Stomach (tissue), 4 donors: ENCODE measurements at regions not wholly inside any gene's neighbourhood (a gene's known extent, or its start where the extent isn't known, plus 50 kb on each side); places are given as distances from the start of the nearest gene placed in this dataset.

Experiments
- EP300 ChIP-seq: sonication (generic); formaldehyde crosslinking; IDR thresholded peaks from one replicate; pipeline ENCODE4 v1.6.1; 2017; ENCODE audit warnings: antibody characterized with exemption
- POLR2A ChIP-seq, 4 donors: fragments of 450-650 bp; IDR thresholded peaks; one replicate each; pipeline ENCODE4 v1.6.1; 2016; ENCODE audit warnings: antibody characterized with exemption in 4 of 4, control low read depth in 2 of 4, mild to moderate bottlenecking in 1 of 4, moderate library complexity in 1 of 4
- POLR2AphosphoS5 ChIP-seq, 3 donors: sonication (generic); formaldehyde crosslinking; IDR thresholded peaks; one replicate each; pipeline ENCODE4 v1.6.1; 2016; ENCODE audit warnings: antibody characterized with exemption in 3 of 3
- TF ChIP-seq, protein P1 (sequence below), 7 experiments: fragments of 450-650 bp in 4 of 7; fragments of 200-600 bp in 3 of 7; sonication (generic) in 3 of 7; IDR thresholded peaks; one replicate each; pipeline ENCODE4 v1.5.1; 2016 to 2019; ENCODE audit warnings: antibody characterized with exemption in 7 of 7, control low read depth in 2 of 7, mild to moderate bottlenecking in 1 of 7

DNA sequence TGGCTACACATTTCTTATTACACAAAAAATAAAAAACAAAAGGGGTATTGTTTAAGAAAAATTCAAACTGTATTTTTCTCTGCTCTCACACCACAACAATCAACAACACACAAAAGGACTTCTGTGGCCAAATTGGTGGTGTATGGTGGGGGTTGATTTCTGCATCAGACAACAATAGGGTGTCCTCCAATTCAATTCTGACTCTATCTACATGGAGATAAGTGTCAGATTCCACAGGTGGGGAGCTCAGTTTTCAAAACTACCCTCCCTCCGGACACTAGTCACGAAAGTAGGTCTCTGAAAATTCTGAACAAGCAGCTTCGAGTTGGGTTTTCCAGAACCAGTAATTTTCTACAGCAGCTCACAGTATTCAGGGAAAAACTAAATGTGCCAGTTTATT is 744.9 kb upstream of the NCAM2 start:
- TF ChIP-seq, protein P1, sequence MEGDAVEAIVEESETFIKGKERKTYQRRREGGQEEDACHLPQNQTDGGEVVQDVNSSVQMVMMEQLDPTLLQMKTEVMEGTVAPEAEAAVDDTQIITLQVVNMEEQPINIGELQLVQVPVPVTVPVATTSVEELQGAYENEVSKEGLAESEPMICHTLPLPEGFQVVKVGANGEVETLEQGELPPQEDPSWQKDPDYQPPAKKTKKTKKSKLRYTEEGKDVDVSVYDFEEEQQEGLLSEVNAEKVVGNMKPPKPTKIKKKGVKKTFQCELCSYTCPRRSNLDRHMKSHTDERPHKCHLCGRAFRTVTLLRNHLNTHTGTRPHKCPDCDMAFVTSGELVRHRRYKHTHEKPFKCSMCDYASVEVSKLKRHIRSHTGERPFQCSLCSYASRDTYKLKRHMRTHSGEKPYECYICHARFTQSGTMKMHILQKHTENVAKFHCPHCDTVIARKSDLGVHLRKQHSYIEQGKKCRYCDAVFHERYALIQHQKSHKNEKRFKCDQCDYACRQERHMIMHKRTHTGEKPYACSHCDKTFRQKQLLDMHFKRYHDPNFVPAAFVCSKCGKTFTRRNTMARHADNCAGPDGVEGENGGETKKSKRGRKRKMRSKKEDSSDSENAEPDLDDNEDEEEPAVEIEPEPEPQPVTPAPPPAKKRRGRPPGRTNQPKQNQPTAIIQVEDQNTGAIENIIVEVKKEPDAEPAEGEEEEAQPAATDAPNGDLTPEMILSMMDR (IDR thresholded peaks at IDR 0.05) = no peak
- TF ChIP-seq POLR2A (IDR thresholded peaks at IDR 0.05) = no peak
- TF ChIP-seq EP300 = no peak
- no peak for TF ChIP-seq POLR2AphosphoS5 (IDR thresholded peaks at IDR 0.05)
